SW480 (cell line): ENCODE measurements at regions not wholly inside any gene's neighbourhood (a gene's known extent, or its start where the extent isn't known, plus 50 kb on each side); places are given as distances from the start of the nearest gene placed in this dataset.

Source experiments
- DNase-seq: peaks from one replicate; pipeline ENCODE4 v3.0.0-alpha.2; 2016; ENCODE audit warnings: low spot score

DNA sequence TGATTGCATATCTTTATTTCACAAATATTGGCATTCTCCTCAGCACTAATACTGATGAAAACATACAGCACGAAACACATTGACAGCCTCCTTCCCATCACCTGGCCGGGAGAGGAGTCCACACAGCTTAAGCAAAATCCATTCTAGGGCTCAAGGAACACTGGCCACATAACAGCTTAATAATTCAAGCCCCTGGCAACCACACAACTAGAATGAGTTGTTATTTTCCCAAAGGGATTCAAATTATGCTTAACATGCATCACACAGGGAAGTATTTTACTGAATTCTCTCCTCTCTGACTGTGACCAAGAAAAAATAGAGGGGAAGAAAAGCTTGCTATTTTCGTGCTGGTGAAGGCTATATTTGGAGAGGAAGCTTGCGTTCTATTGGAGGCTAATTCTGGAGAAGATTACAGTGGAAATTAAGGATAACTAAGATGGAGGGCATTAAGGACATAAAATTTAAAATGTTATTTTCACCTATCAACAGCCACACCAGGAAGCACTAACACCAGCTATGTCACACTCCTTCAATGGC lies 198.5 kb downstream of the ADGRG6 start:
- no peak for DNase-seq

DNA sequence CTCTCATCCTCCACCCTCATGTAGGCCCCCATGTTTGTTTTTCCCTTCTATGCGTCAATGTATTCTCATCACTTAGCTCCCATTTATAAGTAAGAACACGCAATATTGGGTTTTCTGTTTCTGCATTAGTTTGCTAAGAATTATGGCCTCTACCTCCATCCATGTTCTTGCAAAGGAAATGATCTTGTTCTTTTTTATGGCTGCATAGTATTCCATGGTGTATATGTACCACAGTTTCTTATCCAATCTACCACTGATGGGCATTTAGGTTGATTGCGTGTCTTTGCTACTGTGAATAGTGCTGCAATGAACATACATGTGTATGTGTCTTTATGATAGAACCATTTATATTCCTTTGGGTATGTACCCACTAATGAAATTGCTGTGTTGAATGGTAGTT lies 200.0 kb downstream of the ADGRG6 start:
- no peak for DNase-seq

DNA sequence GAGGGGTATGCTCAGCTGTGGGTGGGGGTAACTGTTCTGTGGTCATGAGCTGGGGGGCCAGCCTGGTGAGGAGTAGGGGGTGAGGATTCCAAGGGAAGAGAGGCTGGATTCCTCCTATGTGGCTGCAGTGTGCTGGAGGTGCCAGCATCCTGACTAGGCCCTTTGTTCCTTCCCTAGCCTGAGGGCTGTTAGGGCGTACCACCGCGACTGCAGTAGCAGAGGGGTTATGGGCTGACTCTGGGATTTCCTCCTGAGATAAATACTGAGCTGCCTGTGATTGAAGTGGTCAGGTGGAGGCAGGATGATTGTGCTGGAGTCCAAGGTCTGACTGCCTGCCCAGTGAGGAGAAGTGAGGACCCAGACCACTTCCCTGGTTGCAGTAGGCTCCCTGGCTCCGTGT lies 205.3 kb downstream of the ADGRG6 start:
- DNase-seq, result no peak

DNA sequence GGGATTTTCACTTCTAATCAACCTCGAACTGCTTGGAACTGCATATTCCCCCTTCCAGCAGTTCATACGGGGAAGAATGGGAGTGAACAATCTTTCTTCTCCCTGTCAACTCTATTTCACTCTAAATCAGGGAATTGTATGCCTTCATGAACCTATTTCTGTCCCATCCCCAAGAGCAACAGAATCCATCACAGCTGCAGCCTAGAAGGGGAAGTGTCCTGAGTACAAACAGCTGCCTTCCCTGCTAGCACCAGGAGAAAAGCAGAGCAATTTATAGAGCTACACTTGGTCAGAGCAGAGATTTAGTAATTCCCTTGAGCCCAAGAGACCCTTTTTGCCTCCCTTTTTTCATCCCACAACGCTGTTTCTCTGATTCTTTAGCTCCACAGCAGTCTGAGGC lies 208.4 kb downstream of the ADGRG6 start:
- DNase-seq, result no peak

DNA sequence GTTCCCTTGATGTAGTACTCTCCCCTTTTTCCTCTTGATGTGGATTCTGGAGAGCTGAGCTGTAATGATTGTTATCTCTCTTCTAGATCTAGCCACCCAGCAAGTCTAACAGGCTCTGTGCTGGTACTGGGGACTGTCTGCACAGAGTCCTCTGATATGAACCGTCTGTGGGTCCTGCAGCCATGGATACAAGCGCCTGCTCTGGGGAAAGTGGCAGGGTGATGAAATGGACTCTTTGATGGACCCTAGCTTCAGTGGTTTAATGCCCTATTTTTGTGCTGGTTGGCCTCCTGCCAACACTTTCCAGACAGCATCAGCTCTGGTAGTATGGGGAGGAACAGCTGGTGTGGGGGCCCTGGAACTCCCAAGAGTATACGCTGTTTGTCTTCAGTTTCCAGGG lies 216.3 kb downstream of the ADGRG6 start:
- DNase-seq, result no peak

DNA sequence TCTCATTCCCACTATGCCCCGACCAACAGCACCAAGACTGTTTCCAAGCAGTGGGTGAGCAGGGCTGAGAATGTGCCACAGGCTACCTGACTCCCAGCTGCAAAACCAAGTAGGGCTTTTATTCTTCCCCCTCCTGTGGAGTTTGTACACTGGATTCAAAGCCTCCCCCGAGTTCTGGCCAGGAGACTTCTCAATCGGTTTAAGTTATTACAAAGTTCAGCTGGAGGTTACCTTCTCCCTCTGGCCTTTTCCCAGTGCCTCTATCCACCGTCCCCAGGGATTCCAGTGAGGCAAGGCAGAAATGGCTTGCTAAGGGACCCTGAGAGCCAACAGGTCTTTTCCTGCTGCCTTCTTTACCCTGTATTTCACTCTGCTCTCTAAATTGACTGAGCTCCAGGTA lies 217.0 kb downstream of the ADGRG6 start:
- DNase-seq, result no peak

DNA sequence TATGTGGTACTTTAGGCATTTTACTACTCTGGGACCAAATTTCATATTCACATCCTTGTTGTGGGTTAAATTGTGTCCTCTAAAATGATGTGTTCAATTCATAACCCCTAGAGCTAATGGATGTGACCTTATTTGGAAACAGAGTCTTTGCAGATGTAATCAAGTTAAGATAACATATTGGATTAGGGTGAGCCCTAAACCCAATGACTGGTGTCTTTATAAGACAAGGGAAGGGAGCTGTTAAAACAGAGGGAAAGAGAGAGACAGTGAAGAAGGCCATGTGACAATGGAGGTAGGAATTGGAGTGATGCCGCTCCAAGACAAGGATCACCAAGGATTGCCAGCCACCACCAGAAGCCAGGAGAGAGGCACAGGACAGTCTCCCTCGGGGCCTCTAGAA lies 220.0 kb downstream of the ADGRG6 start:
- peak; percentile 10 for DNase-seq

DNA sequence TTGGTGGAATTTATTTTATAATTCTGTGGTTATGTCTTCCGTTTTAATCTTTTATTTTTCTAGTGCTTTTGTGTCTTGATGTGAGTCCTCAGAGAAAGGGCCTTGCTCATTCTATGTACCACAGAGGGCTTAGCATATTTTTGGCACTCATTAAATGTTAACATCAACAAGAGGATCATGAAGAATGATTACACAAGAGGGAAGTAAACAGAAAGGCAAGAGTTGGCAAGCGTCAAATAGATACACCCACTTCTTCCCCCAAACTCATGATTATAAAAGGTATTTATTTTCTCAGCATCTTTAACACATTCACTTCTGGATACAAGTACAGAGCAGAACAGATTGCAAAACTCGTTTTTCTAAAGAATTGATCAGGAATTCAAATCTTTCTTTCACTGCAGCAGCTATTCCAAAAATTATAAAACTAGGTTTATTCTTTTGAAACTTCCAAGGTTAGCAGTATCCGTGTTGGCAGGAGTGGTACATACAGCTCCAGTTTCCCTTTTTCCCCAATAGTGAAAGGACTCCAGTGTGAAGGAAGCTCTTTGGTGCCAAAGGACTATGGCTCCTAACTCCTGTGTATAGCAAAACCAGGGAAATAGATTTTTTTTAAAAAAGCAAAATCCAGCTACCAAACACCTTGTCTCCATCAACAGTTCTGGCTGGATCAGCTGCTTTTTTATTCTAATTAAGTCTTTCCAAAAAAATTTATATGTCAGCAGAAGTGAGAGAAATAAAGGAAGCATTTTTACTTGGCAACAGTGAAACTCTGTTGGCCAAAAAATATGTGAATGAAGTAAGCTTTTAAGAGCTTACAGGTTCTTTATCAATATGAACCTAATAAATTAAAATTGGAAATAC lies 221.9 kb downstream of the ADGRG6 start:
- DNase-seq, result no peak

DNA sequence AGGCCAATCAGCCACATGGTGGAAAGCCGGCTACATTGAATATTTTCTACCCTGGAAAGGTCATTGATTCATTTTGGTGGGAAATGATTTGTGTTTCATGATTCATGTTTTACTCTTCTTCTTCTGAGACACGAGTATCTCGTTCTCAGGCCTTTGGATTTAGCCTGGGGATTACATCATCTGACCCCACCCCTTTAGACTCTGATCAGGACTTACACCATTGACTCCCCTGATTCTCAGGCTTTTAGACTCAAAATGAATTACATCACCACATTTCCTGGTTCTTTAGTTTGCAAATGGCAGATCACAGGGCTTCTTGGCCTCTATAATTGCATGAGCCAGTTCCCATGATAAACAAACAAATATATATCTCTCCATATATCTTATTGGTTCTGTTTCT lies 228.8 kb downstream of the ADGRG6 start:
- no peak for DNase-seq

DNA sequence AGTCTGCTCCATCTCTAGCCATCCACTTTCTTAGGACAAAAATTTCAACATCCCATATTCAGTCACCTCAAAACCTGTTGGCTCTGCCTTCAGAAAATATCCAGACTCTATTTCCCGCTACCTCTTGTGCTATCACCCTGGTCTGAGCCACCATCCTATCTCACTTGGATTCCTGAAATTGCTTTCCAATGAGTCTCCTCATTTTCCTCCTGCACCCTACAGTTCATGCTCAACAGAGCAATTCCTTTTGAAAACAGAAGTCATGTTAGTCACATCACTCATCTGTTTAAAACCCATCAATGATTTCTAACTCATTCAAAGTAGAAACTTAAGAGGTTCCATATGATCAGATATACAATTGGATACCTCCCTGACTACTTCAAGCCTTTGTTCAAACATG lies 229.9 kb downstream of the ADGRG6 start:
- DNase-seq, result no peak

DNA sequence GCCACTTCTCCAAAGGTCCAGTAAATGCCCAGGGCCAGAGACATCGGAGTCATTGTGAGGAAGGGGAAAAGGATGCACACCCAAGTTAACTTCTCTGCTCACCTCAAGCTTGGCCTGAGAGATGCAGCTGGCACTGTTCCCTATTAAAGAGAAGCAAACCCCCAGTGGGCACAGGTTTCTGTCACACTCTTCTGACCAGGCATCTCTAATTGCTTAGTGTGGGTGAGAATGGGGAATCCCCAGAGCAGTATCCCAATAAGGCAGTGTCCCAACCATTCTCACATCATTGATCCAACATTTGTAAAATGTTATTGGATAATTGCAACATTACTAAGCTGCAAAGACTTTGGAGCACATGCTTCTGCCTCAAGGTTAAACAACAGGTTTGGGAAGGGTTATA lies 232.3 kb downstream of the ADGRG6 start:
- DNase-seq, result no peak

DNA sequence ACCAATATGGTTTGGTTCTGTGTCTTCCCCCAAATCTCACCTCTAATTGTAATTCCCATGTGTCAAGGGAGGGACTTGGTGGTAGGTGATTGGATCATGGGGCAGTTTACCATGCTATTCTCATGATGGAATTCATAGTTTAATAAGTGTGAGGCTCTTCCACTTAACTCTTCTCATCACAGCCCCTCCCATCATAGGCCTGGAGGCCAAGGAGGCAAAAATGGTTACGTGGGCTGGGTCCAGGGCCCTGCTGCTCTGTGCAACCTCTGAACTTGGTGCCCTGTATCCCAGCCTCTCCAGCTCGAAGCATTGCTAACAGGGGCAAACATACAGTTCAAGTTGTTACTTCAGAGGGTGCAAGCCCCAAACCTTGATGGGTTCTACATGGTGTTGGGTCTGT lies 232.7 kb downstream of the ADGRG6 start:
- DNase-seq, result no peak

DNA sequence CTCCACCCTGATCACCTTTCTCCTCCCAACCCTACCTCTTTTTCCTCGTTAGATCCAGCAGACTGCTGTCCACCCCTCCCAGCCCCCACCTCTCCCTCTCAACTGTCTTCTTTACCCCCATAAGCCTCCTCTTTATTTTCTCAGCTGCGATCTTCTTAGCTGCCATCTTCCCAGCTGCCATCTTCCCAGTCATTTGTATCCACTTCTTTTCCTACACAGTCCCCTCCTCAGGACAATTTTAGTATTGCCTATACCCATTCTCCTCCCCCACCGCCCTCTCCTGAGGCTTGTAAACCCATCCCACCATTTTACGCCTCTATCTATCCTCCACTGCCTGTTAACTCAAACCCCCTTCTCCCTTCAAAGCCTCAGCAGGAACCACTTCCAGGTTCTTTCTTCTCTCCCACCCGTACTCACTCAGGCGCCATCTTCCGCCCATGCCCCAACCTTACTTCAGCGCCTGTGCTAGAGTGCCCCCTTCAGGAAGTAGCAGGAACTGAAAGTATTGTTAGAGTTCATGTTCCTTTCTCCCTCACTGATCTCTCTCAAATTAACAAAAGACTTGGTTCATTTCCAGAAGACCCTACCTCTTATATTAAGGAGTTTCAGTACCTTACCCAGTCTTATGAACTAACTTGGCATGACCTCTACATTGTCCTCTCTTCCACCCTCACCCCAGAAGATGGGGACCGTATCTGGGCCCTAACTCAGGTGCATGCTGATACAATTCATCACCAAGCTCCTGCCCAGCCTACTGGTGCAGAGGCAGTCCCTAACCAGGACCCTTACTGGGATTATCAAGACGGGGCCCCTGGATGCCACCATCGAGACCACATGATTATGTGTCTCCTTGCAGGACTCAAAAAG lies 236.0 kb downstream of the ADGRG6 start:
- DNase-seq, result no peak

DNA sequence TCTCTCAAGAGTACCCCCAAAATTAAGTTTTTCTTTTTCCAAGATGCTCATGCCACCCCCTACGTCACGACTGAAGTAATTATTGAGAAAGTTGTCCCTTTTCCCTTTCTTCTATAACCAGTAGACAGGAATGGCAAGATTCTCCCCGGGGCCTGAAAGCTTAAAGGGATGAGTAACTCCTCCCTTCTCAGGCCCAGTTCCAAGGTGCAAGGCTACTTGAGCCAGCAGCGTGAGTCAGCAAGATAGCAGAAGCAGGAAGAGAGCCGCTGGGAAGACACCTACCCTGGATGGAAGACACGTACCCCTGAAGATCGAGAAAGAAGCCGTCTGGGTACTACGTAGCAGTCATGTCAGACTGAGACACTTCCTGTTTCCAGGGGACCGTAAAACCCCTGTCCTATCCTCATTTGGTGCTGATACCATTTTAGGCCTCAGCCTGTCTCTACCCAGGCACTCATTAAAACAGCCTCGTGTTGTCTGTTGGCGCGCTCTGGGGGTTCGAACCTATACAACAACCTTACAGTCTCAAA lies 241.0 kb downstream of the ADGRG6 start:
- no peak for DNase-seq

DNA sequence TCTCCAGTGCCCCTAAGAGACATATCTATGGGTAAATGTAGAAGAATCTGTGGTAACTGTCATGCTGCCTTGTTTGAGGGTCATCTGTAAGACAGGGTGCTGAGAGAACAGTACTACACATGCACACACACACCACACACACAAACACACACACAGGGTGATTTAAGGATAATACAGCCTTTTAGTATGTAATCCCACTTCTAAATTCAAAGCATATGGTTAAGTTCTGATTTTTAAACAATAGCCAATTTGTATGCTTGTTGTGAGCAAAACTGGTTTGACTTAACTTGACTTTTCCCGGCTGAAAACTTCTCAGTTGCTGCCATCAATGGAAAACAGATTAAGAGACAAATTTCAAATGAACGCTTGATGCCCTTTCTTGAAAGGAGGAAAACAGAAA lies 241.8 kb downstream of the ADGRG6 start:
- DNase-seq, result no peak

DNA sequence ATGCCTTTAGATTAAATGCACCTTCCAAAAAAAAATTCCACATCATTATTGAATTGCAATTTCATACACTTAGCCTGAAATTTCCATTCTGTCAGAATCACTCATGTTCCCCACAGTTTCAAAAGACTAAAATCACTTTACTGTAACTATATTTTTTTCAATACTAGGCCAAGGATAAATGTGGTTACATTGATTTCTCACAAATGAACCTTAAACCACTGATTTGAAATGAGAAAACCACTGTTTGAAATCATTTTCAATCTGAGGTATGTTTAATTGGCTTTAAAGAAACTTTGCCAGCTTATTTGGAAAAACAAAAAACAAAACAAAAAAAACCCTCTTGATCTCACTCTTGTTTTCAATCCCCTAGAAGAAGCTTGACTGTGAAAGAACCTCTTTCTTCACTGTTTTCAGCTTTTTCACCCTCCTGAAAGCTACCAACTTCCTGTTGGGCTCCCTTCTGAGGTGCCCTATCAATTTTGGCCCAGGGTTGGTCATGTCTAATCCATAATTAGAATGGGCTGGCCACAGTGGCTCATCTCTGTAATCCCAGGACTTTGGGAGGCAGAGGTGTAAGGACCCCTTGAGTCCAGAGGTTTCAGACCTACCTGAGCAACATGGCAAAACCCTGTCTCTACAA lies 242.5 kb downstream of the ADGRG6 start:
- DNase-seq, result no peak

DNA sequence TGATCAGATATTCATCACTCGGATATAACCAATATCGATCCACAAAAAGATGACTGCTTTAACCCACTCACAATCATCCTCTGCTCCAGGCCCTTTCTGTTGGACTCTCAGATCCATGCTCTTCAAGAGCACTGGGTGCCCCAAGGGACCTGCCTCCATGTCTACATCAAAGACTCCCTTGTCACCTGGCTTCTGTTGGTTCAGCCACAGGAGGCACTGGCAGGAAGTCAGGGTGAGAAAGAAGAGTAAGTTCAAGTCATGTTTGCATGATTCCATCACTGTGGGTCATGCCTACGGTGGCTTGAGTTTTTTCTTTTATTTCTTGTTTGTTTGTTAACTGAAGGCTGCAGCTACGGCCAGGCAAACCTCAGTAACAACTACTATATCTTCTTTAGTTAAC lies 243.3 kb downstream of the ADGRG6 start:
- no peak for DNase-seq

DNA sequence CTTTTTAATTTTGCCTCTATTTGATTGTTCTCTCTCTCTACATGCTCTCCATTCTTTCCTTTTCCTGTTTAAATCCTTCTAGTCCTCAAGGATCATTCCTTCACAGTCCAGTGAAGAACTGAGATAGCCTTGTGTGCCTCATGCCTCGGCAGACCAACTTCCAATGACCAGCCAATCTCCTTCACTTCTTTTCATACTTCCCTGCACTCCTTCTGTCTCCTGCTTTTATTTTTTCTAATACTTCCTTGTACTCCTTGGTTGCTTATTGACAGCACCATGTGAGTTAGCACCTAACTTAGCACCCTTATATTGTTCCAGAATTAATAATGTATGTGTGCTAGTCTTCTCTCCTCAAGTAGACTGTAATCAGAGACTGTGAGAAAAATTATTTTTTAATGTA lies 246.8 kb downstream of the ADGRG6 start:
- DNase-seq, result no peak

DNA sequence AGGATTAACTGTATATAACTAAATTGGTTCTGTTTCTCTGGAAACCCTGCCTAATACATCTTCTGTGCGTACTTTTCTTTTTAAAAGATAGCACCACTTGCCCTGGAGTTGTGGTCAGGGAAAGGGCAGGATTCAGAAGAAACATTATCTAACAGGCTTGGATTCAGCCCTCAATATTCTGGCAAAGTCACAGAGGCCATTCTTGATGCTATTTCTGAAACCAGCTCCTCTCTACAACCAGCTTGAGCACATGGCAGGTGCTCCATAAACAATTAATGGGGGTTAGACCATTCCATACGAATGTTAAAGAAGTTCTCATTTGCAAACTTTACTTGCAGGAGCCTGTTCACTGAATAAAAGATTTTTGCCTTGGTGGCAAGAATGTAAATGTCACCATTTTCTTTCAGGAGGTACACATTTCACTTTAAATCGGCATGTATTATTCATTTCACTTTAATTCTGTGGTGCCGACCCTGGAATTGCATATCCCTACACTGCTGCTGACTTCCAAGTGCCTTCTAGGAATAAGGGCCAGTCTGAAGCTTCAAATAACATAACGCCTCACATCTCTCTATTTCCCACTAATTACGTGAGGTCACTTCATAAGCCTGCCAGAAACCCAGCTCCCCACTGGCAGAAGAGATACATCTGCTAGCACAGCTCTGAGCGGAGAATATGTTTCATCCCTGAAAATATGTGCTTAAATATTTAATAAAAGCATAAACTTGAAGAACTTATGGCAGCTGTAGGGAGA lies 248.7 kb downstream of the ADGRG6 start:
- no peak for DNase-seq

DNA sequence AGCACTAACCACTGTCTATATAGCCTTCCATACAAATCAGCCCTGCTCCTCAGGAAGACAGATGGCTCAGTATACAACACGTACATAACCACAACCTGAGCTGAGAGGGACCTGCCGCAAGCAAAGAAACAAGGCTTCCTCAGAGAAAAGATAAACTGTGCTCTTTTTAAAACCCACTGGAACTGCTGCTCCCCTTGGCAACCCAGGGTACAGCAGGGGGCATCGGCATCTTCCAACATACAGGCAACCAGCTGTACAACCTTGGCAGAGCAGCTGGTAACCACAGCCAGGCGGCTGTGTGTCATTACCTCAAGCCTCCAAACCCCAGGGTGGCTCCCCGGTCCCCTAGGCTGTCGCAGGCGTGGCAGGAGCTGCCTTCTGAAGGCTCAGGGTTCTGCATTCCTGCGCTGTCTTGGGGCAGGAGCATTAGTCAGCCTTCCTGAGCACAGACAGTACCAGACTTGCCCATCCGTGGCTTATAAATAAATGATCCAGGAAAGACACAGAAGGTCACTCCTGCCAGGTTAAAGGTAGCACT lies 249.5 kb downstream of the ADGRG6 start:
- DNase-seq, result peak; percentile 68

DNA sequence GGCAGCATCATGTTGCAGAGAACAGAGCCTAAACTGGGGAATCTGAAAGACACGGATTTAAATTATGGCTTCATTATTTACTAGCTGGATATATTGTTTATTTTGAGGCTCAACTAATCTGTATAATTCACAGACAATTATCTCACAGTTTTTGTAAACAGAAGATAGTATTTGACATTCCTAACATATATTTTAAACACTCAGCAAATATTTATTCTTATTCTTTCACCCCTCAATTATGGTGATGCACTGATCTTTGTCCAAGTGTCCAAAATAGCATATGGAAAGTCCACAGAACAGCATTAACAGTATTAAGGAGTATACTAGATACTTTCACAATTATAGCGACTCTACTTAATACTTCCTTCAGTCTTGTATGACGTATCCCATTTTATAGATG lies 257.0 kb downstream of the ADGRG6 start:
- DNase-seq, result no peak
